SK-N-SH (cell line): ENCODE measurements at regions not wholly inside any gene's neighbourhood (a gene's known extent, or its start where the extent isn't known, plus 50 kb on each side); places are given as distances from the start of the nearest gene placed in this dataset.
A peak's percentile ranks its signal among the peaks of the same experiment; 100 is the strongest.

Source experiments
- CTCF ChIA-PET: fragments of 300-600, 350-600 bp; formaldehyde crosslinking; extraction: SDS; loops from one replicate; lab custom pipeline; 2021; lab: Yijun Ruan, JAX
- POLR2A ChIA-PET: fragments of 350-600 bp; sonication (Branson Sonifier 250); formaldehyde crosslinking; extraction: SDS; loops from one replicate; lab custom pipeline; 2020; ENCODE audit warnings: antibody characterized with exemption, inconsistent platforms; lab: Yijun Ruan, JAX
- DNase-seq: peaks from one replicate; pipeline ENCODE4 v3.0.0; 2012
- H2AFZ ChIP-seq: fragments of 200-600 bp; sonication (generic); 2 replicates; pipeline ENCODE4 v1.8.1; 2016; ENCODE audit warnings: antibody characterized with exemption, mild to moderate bottlenecking, low read depth
- H3F3A ChIP-seq: fragments of 200-600 bp; sonication (generic); replicated peaks from 2 replicates; pipeline ENCODE3; 2016; ENCODE audit warnings: antibody characterized with exemption, mild to moderate bottlenecking; ENCODE audit not compliant: insufficient read depth
- H3K27ac ChIP-seq, 2 experiments: fragments of 200-500 bp in 1 of 2; fragments of 200-600 bp in 1 of 2; sonication (Bioruptor generic) in 1 of 2; sonication (generic), shearing (Covaris generic) in 1 of 2; 2 replicates each; pipeline versions ENCODE4 v1.5.1 to v1.6.1; 2014 to 2016; ENCODE audit warnings: low read depth in 2 of 2, inconsistent platforms in 1 of 2, low read length in 1 of 2, mild to moderate bottlenecking in 1 of 2, mixed read lengths in 1 of 2
- H3K27me3 ChIP-seq: fragments of 200-600 bp; sonication (generic), shearing (Covaris generic); 2 replicates; pipeline ENCODE4 v1.6.1; 2016; ENCODE audit warnings: mixed run types; ENCODE audit not compliant: insufficient read depth
- H3K36me3 ChIP-seq, 2 experiments: fragments of 200-500 bp in 1 of 2; fragments of 200-600 bp in 1 of 2; sonication (Bioruptor generic) in 1 of 2; sonication (generic) in 1 of 2; replicated peaks in 1 of 2; 2 replicates each; pipeline versions ENCODE3 to v1.5.1; 2014 to 2016; ENCODE audit warnings: low read length in 1 of 2, mild to moderate bottlenecking in 1 of 2; ENCODE audit not compliant: insufficient read depth in 2 of 2, control insufficient read depth in 1 of 2
- H3K4me1 ChIP-seq, 2 experiments: fragments of 200-500 bp in 1 of 2; fragments of 200-600 bp in 1 of 2; sonication (Bioruptor generic) in 1 of 2; sonication (generic), shearing (Covaris generic) in 1 of 2; 2 replicates each; pipeline versions ENCODE4 v1.5.1 to v1.6.1; 2014 to 2016; ENCODE audit warnings: low read depth in 1 of 2, low read length in 1 of 2, mixed run types in 1 of 2; ENCODE audit not compliant: insufficient read depth in 2 of 2, control insufficient read depth in 1 of 2
- H3K4me2 ChIP-seq: fragments of 200-600 bp; sonication (generic), shearing (Covaris generic); 2 replicates; pipeline ENCODE4 v1.6.1; 2017; ENCODE audit warnings: mixed run types
- H3K4me3 ChIP-seq, 2 experiments: fragments of 200-500 bp in 1 of 2; fragments of 200-600 bp in 1 of 2; sonication (Bioruptor generic) in 1 of 2; sonication (generic), shearing (Covaris generic) in 1 of 2; 2 replicates each; pipeline versions ENCODE4 v1.5.1 to v1.8.1; 2014 to 2016; ENCODE audit warnings: low read depth in 2 of 2, inconsistent platforms in 1 of 2, low read length in 1 of 2, mild to moderate bottlenecking in 1 of 2, mixed read lengths in 1 of 2, moderate library complexity in 1 of 2
- H3K79me2 ChIP-seq: fragments of 200-600 bp; sonication (generic); 2 replicates; pipeline ENCODE4 v1.8.1; 2017; ENCODE audit warnings: mild to moderate bottlenecking; ENCODE audit not compliant: insufficient read depth
- H3K9ac ChIP-seq: fragments of 200-600 bp; sonication (generic); 2 replicates; pipeline ENCODE4 v1.6.1; 2017; ENCODE audit warnings: mixed run types
- H3K9me2 ChIP-seq: fragments of 200-600 bp; sonication (generic); 2 replicates; pipeline ENCODE4 v1.6.1; 2017; ENCODE audit warnings: mixed run types
- H3K9me3 ChIP-seq: fragments of 200-600 bp; sonication (generic); 2 replicates; pipeline ENCODE4 v1.6.1; 2017; ENCODE audit warnings: mixed run types, mild to moderate bottlenecking, moderate library complexity
- H4K20me1 ChIP-seq: fragments of 200-600 bp; sonication (generic); 2 replicates; pipeline ENCODE4 v1.6.1; 2017; ENCODE audit warnings: mild to moderate bottlenecking, mixed run types; ENCODE audit not compliant: insufficient read depth
- CHD2 ChIP-seq: fragments of 150-350 bp; IDR thresholded peaks from 2 replicates; pipeline ENCODE4 v1.6.1; 2018; ENCODE audit warnings: low read length; ENCODE audit not compliant: partially characterized antibody
- CTCF ChIP-seq: fragments of 200-600 bp; sonication (generic); IDR thresholded peaks from 2 replicates; pipeline ENCODE4 v1.6.1; 2017; ENCODE audit warnings: antibody characterized with exemption, mild to moderate bottlenecking, moderate library complexity
- EP300 ChIP-seq, 2 experiments: IDR thresholded peaks; 2 replicates each; pipeline versions ENCODE4 v1.4.0 to v1.6.1; 2012; ENCODE audit warnings: borderline replicate concordance in 1 of 2, low read depth in 1 of 2, low read length in 1 of 2
- EZH2phosphoT487 ChIP-seq: fragments of 200-600 bp; sonication (generic); IDR thresholded peaks from 2 replicates; pipeline ENCODE4 v1.6.1; 2017; ENCODE audit warnings: low read depth, mixed run types, mild to moderate bottlenecking, antibody characterized with exemption, moderate library complexity, borderline replicate concordance
- FOXJ3 ChIP-seq: sonication (generic); formaldehyde crosslinking; IDR thresholded peaks from 2 replicates; pipeline ENCODE4 v1.5.1; 2020; ENCODE audit warnings: mild to moderate bottlenecking, missing genetic modification reagents
- GABPA ChIP-seq: IDR thresholded peaks from 2 replicates; pipeline ENCODE4 v1.4.0; 2012; ENCODE audit warnings: low read depth, mild to moderate bottlenecking
- GATA2 ChIP-seq: sonication (generic); formaldehyde crosslinking; IDR thresholded peaks from 2 replicates; pipeline ENCODE4 v1.5.0; 2020; ENCODE audit warnings: mild to moderate bottlenecking, missing genetic modification reagents
- JUND ChIP-seq: IDR thresholded peaks from 2 replicates; pipeline ENCODE4 v1.4.0; 2012
- MEF2A ChIP-seq: IDR thresholded peaks from 2 replicates; pipeline ENCODE4 v1.4.0; 2012; ENCODE audit warnings: low read depth, borderline replicate concordance
- MXI1 ChIP-seq: IDR thresholded peaks from 2 replicates; pipeline ENCODE4 v1.6.1; 2012; ENCODE audit warnings: mild to moderate bottlenecking, low read depth, low read length, improper control_type of control experiment
- RAD21 ChIP-seq: IDR thresholded peaks from 2 replicates; pipeline ENCODE4 v1.6.1; 2012; ENCODE audit warnings: mild to moderate bottlenecking, low read length
- RCOR1 ChIP-seq: fragments of 150-350 bp; IDR thresholded peaks from 2 replicates; pipeline ENCODE4 v1.6.1; 2017; ENCODE audit warnings: antibody characterized with exemption, low read length
- SIN3A ChIP-seq: IDR thresholded peaks from 2 replicates; pipeline ENCODE4 v1.6.1; 2012; ENCODE audit warnings: low read depth, mild to moderate bottlenecking, low read length, moderate library complexity, borderline replicate concordance
- SMC3 ChIP-seq: IDR thresholded peaks from 2 replicates; pipeline ENCODE4 v1.6.1; 2012; ENCODE audit warnings: low read depth, low read length, improper control_type of control experiment
- TAF1 ChIP-seq: IDR thresholded peaks from 2 replicates; pipeline ENCODE4 v1.6.1; 2012; ENCODE audit warnings: low read depth, mild to moderate bottlenecking, low read length, moderate library complexity, borderline replicate concordance
- WGBS: methylation state at CpG from one replicate; pipeline ENCODE4 v1.1.6; 2017; ENCODE audit warnings: low lambda C conversion rate; 5-methylcytosine and 5-hydroxymethylcytosine counted together
- TF ChIP-seq, protein P1 (sequence below): IDR thresholded peaks from 2 replicates; pipeline ENCODE4; 2012
- TF ChIP-seq, protein P2 (sequence below): fragments of 150-350 bp; IDR thresholded peaks from 2 replicates; pipeline ENCODE4 v1.6.1; 2016; ENCODE audit warnings: mild to moderate bottlenecking, low read depth, low read length
- TF ChIP-seq, protein P3 (sequence below): IDR thresholded peaks from 2 replicates; pipeline ENCODE4 v1.4.0; 2012; ENCODE audit warnings: low read depth, borderline replicate concordance

GRCh38 chr4:1473718-1474117 lies 67.5 kb upstream of the NKX1-1 start:
- Histone ChIP-seq H3K4me2 (no peak overlapping the region), H3F3A (no peaks in the 10 kb centered on the region), H3K36me3 (no peaks in the 10 kb centered on the region), H3K4me1 (no peaks in the 10 kb centered on the region; a peak in 1 of 4 replicates), H2AFZ (no peak overlapping the region), H3K27ac (no peak overlapping the region), H3K27me3 (peaks cover 26% of the 10 kb centered on the region), H3K9me3 (no peaks in the 10 kb centered on the region), H4K20me1 (no peaks in the 10 kb centered on the region), H3K4me3 (no peak overlapping the region), H3K79me2 (no peaks in the 10 kb centered on the region), H3K9me2 (no peaks in the 10 kb centered on the region), H3K9ac (no peak overlapping the region)
- 38% methylated on average over 8 of the region's 8 CpGs for WGBS
- peak; percentile 7 for DNase-seq
- CTCF ChIA-PET: no interaction called here
- TF ChIP-seq, protein P1, sequence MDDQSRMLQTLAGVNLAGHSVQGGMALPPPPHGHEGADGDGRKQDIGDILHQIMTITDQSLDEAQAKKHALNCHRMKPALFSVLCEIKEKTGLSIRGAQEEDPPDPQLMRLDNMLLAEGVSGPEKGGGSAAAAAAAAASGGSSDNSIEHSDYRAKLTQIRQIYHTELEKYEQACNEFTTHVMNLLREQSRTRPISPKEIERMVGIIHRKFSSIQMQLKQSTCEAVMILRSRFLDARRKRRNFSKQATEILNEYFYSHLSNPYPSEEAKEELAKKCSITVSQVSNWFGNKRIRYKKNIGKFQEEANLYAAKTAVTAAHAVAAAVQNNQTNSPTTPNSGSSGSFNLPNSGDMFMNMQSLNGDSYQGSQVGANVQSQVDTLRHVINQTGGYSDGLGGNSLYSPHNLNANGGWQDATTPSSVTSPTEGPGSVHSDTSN: no peak
- TF ChIP-seq, protein P2, sequence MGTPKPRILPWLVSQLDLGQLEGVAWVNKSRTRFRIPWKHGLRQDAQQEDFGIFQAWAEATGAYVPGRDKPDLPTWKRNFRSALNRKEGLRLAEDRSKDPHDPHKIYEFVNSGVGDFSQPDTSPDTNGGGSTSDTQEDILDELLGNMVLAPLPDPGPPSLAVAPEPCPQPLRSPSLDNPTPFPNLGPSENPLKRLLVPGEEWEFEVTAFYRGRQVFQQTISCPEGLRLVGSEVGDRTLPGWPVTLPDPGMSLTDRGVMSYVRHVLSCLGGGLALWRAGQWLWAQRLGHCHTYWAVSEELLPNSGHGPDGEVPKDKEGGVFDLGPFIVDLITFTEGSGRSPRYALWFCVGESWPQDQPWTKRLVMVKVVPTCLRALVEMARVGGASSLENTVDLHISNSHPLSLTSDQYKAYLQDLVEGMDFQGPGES: no peak
- no peak for TF ChIP-seq CTCF
- no peak for TF ChIP-seq TAF1
- TF ChIP-seq, protein P3, sequence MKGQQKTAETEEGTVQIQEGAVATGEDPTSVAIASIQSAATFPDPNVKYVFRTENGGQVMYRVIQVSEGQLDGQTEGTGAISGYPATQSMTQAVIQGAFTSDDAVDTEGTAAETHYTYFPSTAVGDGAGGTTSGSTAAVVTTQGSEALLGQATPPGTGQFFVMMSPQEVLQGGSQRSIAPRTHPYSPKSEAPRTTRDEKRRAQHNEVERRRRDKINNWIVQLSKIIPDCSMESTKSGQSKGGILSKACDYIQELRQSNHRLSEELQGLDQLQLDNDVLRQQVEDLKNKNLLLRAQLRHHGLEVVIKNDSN: no peak
- no peak for TF ChIP-seq EZH2phosphoT487
- TF ChIP-seq MXI1: no peak
- no peak for TF ChIP-seq EP300 (IDR thresholded peaks at IDR 0.05; ENCODE audit: borderline replicate concordance in 1 of 2, low read depth in 1 of 2, low read length in 1 of 2)
- no peak for TF ChIP-seq GATA2 (CRISPR knock-in tag)
- TF ChIP-seq SIN3A: no peak
- TF ChIP-seq CHD2: no peak
- no peak for TF ChIP-seq SMC3
- TF ChIP-seq FOXJ3 (CRISPR knock-in tag): no peak
- no peak for TF ChIP-seq JUND
- no peak for TF ChIP-seq RAD21
- no peak for TF ChIP-seq GABPA
- TF ChIP-seq MEF2A: no peak
- TF ChIP-seq RCOR1: no peak
- POLR2A ChIA-PET: no interaction called here
